Liver (tissue), 7 donors: ENCODE measurements at regions not wholly inside any gene's neighbourhood (a gene's known extent, or its start where the extent isn't known, plus 50 kb on each side); places are given as distances from the start of the nearest gene placed in this dataset.

ENCODE experiments used
- DNase-seq: peaks from one replicate; pipeline ENCODE4 v3.0.0-alpha.2; 2017; ENCODE audit warnings: low spot score
- H3K27ac ChIP-seq, 2 donors: one replicate each; pipeline ENCODE4 v1.7.0; 2013; ENCODE audit warnings: inconsistent platforms in 2 of 2, low read length in 2 of 2, control low read depth in 1 of 2, low read depth in 1 of 2, mild to moderate bottlenecking in 1 of 2
- H3K27me3 ChIP-seq, 4 donors: one replicate each; pipeline versions ENCODE4 v1.6.1 to v1.7.0; 2013; ENCODE audit warnings: low read length in 3 of 4, inconsistent platforms in 1 of 4, mild to moderate bottlenecking in 1 of 4, moderate library complexity in 1 of 4; ENCODE audit not compliant: control insufficient read depth in 4 of 4, insufficient read depth in 4 of 4
- H3K36me3 ChIP-seq, 4 donors: one replicate each; pipeline versions ENCODE4 v1.6.1 to v1.7.0; 2013; ENCODE audit warnings: low read length in 3 of 4, mild to moderate bottlenecking in 3 of 4, low read depth in 1 of 4, moderate library complexity in 1 of 4; ENCODE audit not compliant: control insufficient read depth in 4 of 4, insufficient read depth in 3 of 4
- H3K4me1 ChIP-seq, 4 donors: one replicate each; pipeline versions ENCODE4 v1.6.1 to v1.7.0; 2013; ENCODE audit warnings: low read length in 3 of 4, mild to moderate bottlenecking in 3 of 4, moderate library complexity in 1 of 4; ENCODE audit not compliant: control insufficient read depth in 4 of 4, insufficient read depth in 4 of 4
- H3K4me3 ChIP-seq, 3 donors: one replicate each; pipeline versions ENCODE4 v1.6.1 to v1.7.0; 2013; ENCODE audit warnings: low read length in 3 of 3, control low read depth in 1 of 3, low read depth in 1 of 3, mild to moderate bottlenecking in 1 of 3
- H3K9ac ChIP-seq, 2 donors: one replicate each; pipeline ENCODE4 v1.7.0; 2013; ENCODE audit warnings: low read length in 2 of 2, mild to moderate bottlenecking in 2 of 2, moderate library complexity in 2 of 2, control low read depth in 1 of 2, low read depth in 1 of 2
- H3K9me3 ChIP-seq, 4 donors: one replicate each; pipeline versions ENCODE4 v1.6.1 to v1.7.0; 2013; ENCODE audit warnings: low read length in 3 of 4; ENCODE audit not compliant: control insufficient read depth in 4 of 4
- EGR1 ChIP-seq, 2 donors: IDR thresholded peaks; 2 replicates each; pipeline ENCODE4 v1.6.1; 2016 to 2018; ENCODE audit warnings: antibody characterized with exemption in 2 of 2, low read depth in 2 of 2
- FOXA1 ChIP-seq: IDR thresholded peaks from 2 replicates; pipeline ENCODE4 v1.6.1; 2016; ENCODE audit warnings: antibody characterized with exemption
- FOXA2 ChIP-seq: IDR thresholded peaks from 2 replicates; pipeline ENCODE4 v1.6.1; 2016; ENCODE audit warnings: antibody characterized with exemption
- GABPA ChIP-seq, 2 donors: IDR thresholded peaks in 1 of 2; conservative IDR thresholded peaks in 1 of 2; 2 replicates each; pipeline ENCODE4 v1.6.1; 2016; ENCODE audit warnings: antibody characterized with exemption in 2 of 2, mild to moderate bottlenecking in 1 of 2, moderate library complexity in 1 of 2
- HNF4A ChIP-seq, 2 donors: conservative IDR thresholded peaks; 2 replicates each; pipeline ENCODE4 v1.6.1; 2016; ENCODE audit warnings: antibody characterized with exemption in 2 of 2, mild to moderate bottlenecking in 2 of 2
- HNF4G ChIP-seq: IDR thresholded peaks from 2 replicates; pipeline ENCODE4 v1.6.1; 2016; ENCODE audit warnings: antibody characterized with exemption
- JUND ChIP-seq, 2 donors: IDR thresholded peaks; 2 replicates each; pipeline ENCODE4 v1.6.1; 2016; ENCODE audit warnings: antibody characterized with exemption in 2 of 2
- RXRA ChIP-seq, 2 donors: IDR thresholded peaks; 2 replicates each; pipeline ENCODE4 v1.6.1; 2017 to 2018; ENCODE audit warnings: antibody characterized with exemption in 2 of 2, mild to moderate bottlenecking in 1 of 2
- TAF1 ChIP-seq: conservative IDR thresholded peaks from 2 replicates; pipeline ENCODE4 v1.6.1; 2016; ENCODE audit warnings: antibody characterized with exemption, mild to moderate bottlenecking
- WGBS: extraction: QIAGEN DNeasy Blood & Tissue Kit; methylation state at CpG from one replicate; pipeline ENCODE4 v1.1.7; 2013; 5-methylcytosine and 5-hydroxymethylcytosine counted together
- TF ChIP-seq, protein P1 (sequence below): IDR thresholded peaks from 2 replicates; pipeline ENCODE4 v1.6.1; 2016; ENCODE audit warnings: antibody characterized with exemption
- TF ChIP-seq, protein P2 (sequence below): IDR thresholded peaks from 2 replicates; pipeline ENCODE4 v1.6.1; 2016; ENCODE audit warnings: antibody characterized with exemption
- TF ChIP-seq, protein P3 (sequence below): IDR thresholded peaks from 2 replicates; pipeline ENCODE4 v1.6.1; 2016; ENCODE audit warnings: antibody characterized with exemption, mild to moderate bottlenecking
- donor health status: healthy.
- donor health status: healthy.
- donor health status: healthy.
- donor health status: healthy.

DNA sequence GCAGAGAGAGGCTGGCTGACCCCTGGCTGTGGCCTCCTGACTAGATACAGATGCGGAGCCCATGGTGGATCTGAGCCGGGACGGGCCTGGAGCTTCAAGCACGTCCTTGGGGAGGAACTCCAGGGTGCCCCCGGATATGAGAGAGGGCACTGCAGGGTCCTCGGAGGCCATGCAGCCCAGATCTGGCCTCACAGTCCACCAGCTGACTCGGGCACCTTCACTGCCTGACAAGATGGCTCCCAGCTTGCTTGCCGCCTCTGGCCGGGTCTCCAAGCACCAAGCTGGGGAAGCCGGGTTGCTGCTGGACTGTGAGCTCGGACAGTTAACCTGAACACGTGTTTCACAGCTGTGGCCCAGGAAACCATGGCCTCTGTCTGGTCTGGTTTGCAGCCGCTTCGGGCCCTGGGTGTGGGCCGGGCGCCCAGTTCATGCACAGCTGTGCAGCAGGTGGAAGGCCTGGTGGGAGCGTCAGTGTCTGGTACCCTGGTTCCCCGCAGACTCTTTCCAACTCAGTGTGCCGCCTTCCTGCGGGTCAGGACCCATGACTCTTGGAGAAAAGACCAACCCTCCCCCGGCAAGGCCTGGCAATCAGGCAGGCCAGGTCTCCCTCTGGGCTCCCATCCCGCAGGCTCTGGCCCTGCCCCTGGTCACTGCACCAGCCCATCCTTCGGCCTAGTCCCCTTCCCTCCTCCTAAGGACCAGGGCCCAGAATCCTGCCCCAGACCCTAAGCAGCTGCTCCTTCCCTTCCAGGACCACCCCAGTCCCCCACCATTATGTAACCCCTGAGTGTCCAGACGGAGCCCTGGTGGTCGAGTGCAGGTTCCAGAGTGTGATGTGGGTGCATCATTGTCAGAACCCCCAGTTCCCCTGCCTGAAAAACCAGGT, 74.6 kb upstream of the OTOS start:
- Histone ChIP-seq H3K27ac (no peak overlapping the region), H3K9ac (no peak overlapping the region), H3K4me1 (no peaks in the 10 kb centered on the region), H3K4me3 (no peak overlapping the region), H3K27me3 (peaks cover 0 to 3% (median 0%) of the 10 kb centered on the region in 4 donors), H3K36me3 (no peaks in the 10 kb centered on the region), H3K9me3 (no peaks in the 10 kb centered on the region)
- WGBS, result 92% methylated on average over 25 of the region's 25 CpGs
- DNase-seq, result no peak
- TF ChIP-seq GABPA (IDR thresholded peaks at IDR 0.05 in 1 of 2, conservative IDR thresholded peaks at IDR 0.05 in 1 of 2) (no peak), FOXA1 (no peak), EGR1 (IDR thresholded peaks at IDR 0.05; ENCODE audit: low read depth in 2 of 2) (no peak), HNF4G (no peak), TAF1 (no peak), HNF4A (conservative IDR thresholded peaks at IDR 0.05) (no peak), RXRA (IDR thresholded peaks at IDR 0.05) (no peak), FOXA2 (no peak)
- TF ChIP-seq, protein P1, sequence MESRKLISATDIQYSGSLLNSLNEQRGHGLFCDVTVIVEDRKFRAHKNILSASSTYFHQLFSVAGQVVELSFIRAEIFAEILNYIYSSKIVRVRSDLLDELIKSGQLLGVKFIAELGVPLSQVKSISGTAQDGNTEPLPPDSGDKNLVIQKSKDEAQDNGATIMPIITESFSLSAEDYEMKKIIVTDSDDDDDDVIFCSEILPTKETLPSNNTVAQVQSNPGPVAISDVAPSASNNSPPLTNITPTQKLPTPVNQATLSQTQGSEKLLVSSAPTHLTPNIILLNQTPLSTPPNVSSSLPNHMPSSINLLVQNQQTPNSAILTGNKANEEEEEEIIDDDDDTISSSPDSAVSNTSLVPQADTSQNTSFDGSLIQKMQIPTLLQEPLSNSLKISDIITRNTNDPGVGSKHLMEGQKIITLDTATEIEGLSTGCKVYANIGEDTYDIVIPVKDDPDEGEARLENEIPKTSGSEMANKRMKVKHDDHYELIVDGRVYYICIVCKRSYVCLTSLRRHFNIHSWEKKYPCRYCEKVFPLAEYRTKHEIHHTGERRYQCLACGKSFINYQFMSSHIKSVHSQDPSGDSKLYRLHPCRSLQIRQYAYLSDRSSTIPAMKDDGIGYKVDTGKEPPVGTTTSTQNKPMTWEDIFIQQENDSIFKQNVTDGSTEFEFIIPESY, result no peak
- TF ChIP-seq, protein P2, sequence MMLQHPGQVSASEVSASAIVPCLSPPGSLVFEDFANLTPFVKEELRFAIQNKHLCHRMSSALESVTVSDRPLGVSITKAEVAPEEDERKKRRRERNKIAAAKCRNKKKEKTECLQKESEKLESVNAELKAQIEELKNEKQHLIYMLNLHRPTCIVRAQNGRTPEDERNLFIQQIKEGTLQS, result no peak

DNA sequence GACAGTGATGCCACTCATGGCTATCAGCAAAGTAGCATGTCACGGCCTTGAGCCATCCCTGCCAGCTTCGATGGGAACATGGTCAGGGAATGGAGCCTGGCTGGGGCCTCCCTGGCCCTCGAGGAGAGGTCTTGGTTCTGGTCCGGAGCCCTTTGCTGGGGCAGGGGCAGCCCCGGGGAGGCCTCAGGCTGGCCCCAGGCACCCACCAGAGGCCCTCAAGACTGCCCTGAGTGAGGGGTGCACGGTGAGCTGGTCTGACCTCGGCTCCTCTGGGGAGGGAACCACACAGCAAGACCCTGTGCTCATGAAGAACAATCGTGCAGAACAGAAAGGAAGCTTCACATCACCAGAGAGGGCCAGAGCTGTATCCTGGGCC, 75.2 kb upstream of the OTOS start:
- no peak overlapping the region for H3K27ac ChIP-seq
- H3K27me3 ChIP-seq, result peaks cover 0 to 8% (median 0%) of the 10 kb centered on the region in 4 donors
- no peak overlapping the region for H3K4me3 ChIP-seq
- H3K36me3 ChIP-seq, result no peaks in the 10 kb centered on the region
- no peaks in the 10 kb centered on the region for H3K4me1 ChIP-seq
- DNase-seq, result no peak
- TF ChIP-seq HNF4G (no peak), JUND (IDR thresholded peaks at IDR 0.05) (no peak), TAF1 (no peak)
- TF ChIP-seq, protein P1, result no peak
- TF ChIP-seq, protein P3, sequence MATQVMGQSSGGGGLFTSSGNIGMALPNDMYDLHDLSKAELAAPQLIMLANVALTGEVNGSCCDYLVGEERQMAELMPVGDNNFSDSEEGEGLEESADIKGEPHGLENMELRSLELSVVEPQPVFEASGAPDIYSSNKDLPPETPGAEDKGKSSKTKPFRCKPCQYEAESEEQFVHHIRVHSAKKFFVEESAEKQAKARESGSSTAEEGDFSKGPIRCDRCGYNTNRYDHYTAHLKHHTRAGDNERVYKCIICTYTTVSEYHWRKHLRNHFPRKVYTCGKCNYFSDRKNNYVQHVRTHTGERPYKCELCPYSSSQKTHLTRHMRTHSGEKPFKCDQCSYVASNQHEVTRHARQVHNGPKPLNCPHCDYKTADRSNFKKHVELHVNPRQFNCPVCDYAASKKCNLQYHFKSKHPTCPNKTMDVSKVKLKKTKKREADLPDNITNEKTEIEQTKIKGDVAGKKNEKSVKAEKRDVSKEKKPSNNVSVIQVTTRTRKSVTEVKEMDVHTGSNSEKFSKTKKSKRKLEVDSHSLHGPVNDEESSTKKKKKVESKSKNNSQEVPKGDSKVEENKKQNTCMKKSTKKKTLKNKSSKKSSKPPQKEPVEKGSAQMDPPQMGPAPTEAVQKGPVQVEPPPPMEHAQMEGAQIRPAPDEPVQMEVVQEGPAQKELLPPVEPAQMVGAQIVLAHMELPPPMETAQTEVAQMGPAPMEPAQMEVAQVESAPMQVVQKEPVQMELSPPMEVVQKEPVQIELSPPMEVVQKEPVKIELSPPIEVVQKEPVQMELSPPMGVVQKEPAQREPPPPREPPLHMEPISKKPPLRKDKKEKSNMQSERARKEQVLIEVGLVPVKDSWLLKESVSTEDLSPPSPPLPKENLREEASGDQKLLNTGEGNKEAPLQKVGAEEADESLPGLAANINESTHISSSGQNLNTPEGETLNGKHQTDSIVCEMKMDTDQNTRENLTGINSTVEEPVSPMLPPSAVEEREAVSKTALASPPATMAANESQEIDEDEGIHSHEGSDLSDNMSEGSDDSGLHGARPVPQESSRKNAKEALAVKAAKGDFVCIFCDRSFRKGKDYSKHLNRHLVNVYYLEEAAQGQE, result no peak
- H3K9ac ChIP-seq, result no peak overlapping the region
- WGBS, result 86% methylated on average over 8 of the region's 8 CpGs
- H3K9me3 ChIP-seq, result no peaks in the 10 kb centered on the region
